ENCODE measurements at regions not wholly inside any gene's neighbourhood (a gene's known extent, or its start where the extent isn't known, plus 50 kb on each side); places are given as distances from the start of the nearest gene placed in this dataset.

GRCh38 chr4:3358656-3359055 lies 65.8 kb downstream of the RGS12 start:
- TF ChIP-seq EZH2phosphoT487 (IDR thresholded peaks at IDR 0.05; ENCODE audit: borderline replicate concordance, low read depth) (no peak), CTCF (IDR thresholded peaks at IDR 0.05) (no peak), TAF1 (IDR thresholded peaks at IDR 0.05; ENCODE audit: borderline replicate concordance, low read depth, low read length) (no peak), PBX3 (IDR thresholded peaks at IDR 0.05) (no peak), GABPA (IDR thresholded peaks at IDR 0.05; ENCODE audit: low read depth) (no peak), USF1 (IDR thresholded peaks at IDR 0.05; ENCODE audit: borderline replicate concordance, low read depth) (no peak), MXI1 (IDR thresholded peaks at IDR 0.05; ENCODE audit: low read depth, low read length) (no peak), POLR2AphosphoS5 (IDR thresholded peaks at IDR 0.05; ENCODE audit: low read depth, low read length) (no peak)

Data from SK-N-SH (cell line).